ENCODE measurements at regions not wholly inside any gene's neighbourhood (a gene's known extent, or its start where the extent isn't known, plus 50 kb on each side); places are given as distances from the start of the nearest gene placed in this dataset.

GRCh38 chr3:68142441-68142840, 488.0 kb upstream of the SUCLG2 start:
- TF ChIP-seq CTCF (IDR thresholded peaks at IDR 0.05) = no peak
- no peak for TF ChIP-seq EP300 (IDR thresholded peaks at IDR 0.05)

Data from tibial nerve (tissue), 4 donors.